Endothelial cell of umbilical vein (primary cell): ENCODE measurements at regions not wholly inside any gene's neighbourhood (a gene's known extent, or its start where the extent isn't known, plus 50 kb on each side); places are given as distances from the start of the nearest gene placed in this dataset.

Source experiments
- CTCF ChIP-seq, 2 donors: IDR thresholded peaks; 1 replicate in 1 of 2; 2 replicates in 1 of 2; pipeline ENCODE4 v1.5.1; 2011; ENCODE audit warnings: low read length in 2 of 2, mild to moderate bottlenecking in 2 of 2, moderate library complexity in 2 of 2, control low read depth in 1 of 2, inconsistent platforms in 1 of 2, low read depth in 1 of 2; ENCODE audit not compliant: insufficient read depth in 1 of 2; ENCODE audit errors: extremely low read depth in 1 of 2
- EZH2 ChIP-seq: IDR thresholded peaks from 2 replicates; pipeline ENCODE4 v1.6.1; 2012; ENCODE audit warnings: borderline replicate concordance, low read depth, mild to moderate bottlenecking, moderate library complexity, low read length, inconsistent platforms; ENCODE audit not compliant: severe bottlenecking
- FOS ChIP-seq: IDR thresholded peaks from 2 replicates; pipeline ENCODE4 v1.6.1; 2011; ENCODE audit warnings: mild to moderate bottlenecking, low read length, moderate library complexity, borderline replicate concordance; ENCODE audit not compliant: insufficient read depth
- JUN ChIP-seq: IDR thresholded peaks from 2 replicates; pipeline ENCODE4 v1.6.1; 2011; ENCODE audit warnings: borderline replicate concordance, low read depth; ENCODE audit not compliant: insufficient read length, insufficient read depth
- POLR2A ChIP-seq: IDR thresholded peaks from 2 replicates; pipeline ENCODE4 v1.6.1; 2012; ENCODE audit warnings: low read depth, mild to moderate bottlenecking, control low read depth, low read length
- POLR2AphosphoS5 ChIP-seq: IDR thresholded peaks from 2 replicates; pipeline ENCODE4 v1.6.1; 2012; ENCODE audit warnings: low read depth, mild to moderate bottlenecking, control low read depth, low read length, moderate library complexity; ENCODE audit not compliant: insufficient read depth

GRCh38 chr7:153052206-153052605, 292.7 kb downstream of the ACTR3B start:
- TF ChIP-seq CTCF (IDR thresholded peaks at IDR 0.05; ENCODE audit: extremely low read depth in 1 of 2, insufficient read depth in 1 of 2, low read depth in 1 of 2, low read length in 2 of 2) (no peak), POLR2A (no peak), POLR2AphosphoS5 (no peak), EZH2 (no peak), JUN (no peak), FOS (no peak)
